MM.1S (cell line): ENCODE measurements at regions not wholly inside any gene's neighbourhood (a gene's known extent, or its start where the extent isn't known, plus 50 kb on each side); places are given as distances from the start of the nearest gene placed in this dataset.

Experiments used
- DNase-seq: peaks from one replicate; pipeline ENCODE4 v3.0.0-alpha.2; 2015
- H2AFZ ChIP-seq: fragments of 300-600 bp; sonication (generic); 2 replicates; pipeline ENCODE4 v1.6.0; 2016; ENCODE audit warnings: antibody characterized with exemption, low read length
- H3F3A ChIP-seq: fragments of 300-600 bp; sonication (generic); 2 replicates; pipeline ENCODE4 v1.6.1; 2016; ENCODE audit warnings: mild to moderate bottlenecking, antibody characterized with exemption, low read length, moderate library complexity, mixed read lengths; ENCODE audit not compliant: insufficient read depth
- H3K27ac ChIP-seq: fragments of 300-600 bp; sonication (generic); 2 replicates; pipeline ENCODE4 v1.5.1; 2016; ENCODE audit warnings: mild to moderate bottlenecking, low read length
- H3K27me3 ChIP-seq: fragments of 300-600 bp; sonication (generic); replicated peaks from 2 replicates; pipeline ENCODE4 v1.6.0; 2016; ENCODE audit warnings: low read length; ENCODE audit not compliant: insufficient read depth
- H3K36me3 ChIP-seq: fragments of 300-600 bp; sonication (generic); replicated peaks from 2 replicates; pipeline ENCODE4 v1.6.1; 2016; ENCODE audit warnings: mild to moderate bottlenecking, low read length, mixed read lengths; ENCODE audit not compliant: insufficient read depth
- H3K4me1 ChIP-seq: fragments of 300-600 bp; sonication (generic); 2 replicates; pipeline ENCODE4 v1.6.1; 2016; ENCODE audit warnings: low read length, mixed read lengths
- H3K4me2 ChIP-seq: fragments of 300-600 bp; sonication (generic); 2 replicates; pipeline ENCODE4 v1.6.0; 2016; ENCODE audit warnings: low read depth, low read length
- H3K4me3 ChIP-seq: fragments of 300-600 bp; sonication (generic); 2 replicates; pipeline ENCODE4 v1.5.1; 2016; ENCODE audit warnings: low read length, mixed read lengths
- H3K79me2 ChIP-seq: fragments of 300-600 bp; sonication (generic); 2 replicates; pipeline ENCODE4 v1.6.1; 2016; ENCODE audit warnings: mixed run types, low read length, mixed read lengths
- H3K9ac ChIP-seq: fragments of 300-600 bp; sonication (generic); 2 replicates; pipeline ENCODE4 v1.6.1; 2016; ENCODE audit warnings: low read length, mixed read lengths
- H3K9me2 ChIP-seq: fragments of 300-600 bp; sonication (generic); replicated peaks from 2 replicates; pipeline ENCODE4 v1.6.1; 2016; ENCODE audit warnings: mild to moderate bottlenecking, low read length, mixed read lengths; ENCODE audit not compliant: insufficient read depth
- H3K9me3 ChIP-seq: fragments of 300-600 bp; sonication (generic); replicated peaks from 2 replicates; pipeline ENCODE4 v1.6.1; 2016; ENCODE audit warnings: mild to moderate bottlenecking, low read length, mixed read lengths; ENCODE audit not compliant: insufficient read depth
- H4K20me1 ChIP-seq: fragments of 300-600 bp; sonication (generic); 2 replicates; pipeline ENCODE4 v1.6.1; 2016; ENCODE audit warnings: mild to moderate bottlenecking, low read length, moderate library complexity, mixed read lengths; ENCODE audit not compliant: insufficient read depth
- EZH2 ChIP-seq: fragments of 300-600 bp; sonication (generic); optimal IDR thresholded peaks from 2 replicates; pipeline ENCODE3; 2017; ENCODE audit warnings: low read depth, mild to moderate bottlenecking, antibody characterized with exemption, low read length, mixed read lengths
- EZH2phosphoT487 ChIP-seq: fragments of 300-600 bp; sonication (generic); IDR thresholded peaks from 2 replicates; pipeline ENCODE4 v1.6.1; 2018; ENCODE audit warnings: antibody characterized with exemption, low read length
- TF ChIP-seq, protein P1 (sequence below): fragments of 300-600 bp; sonication (generic); IDR thresholded peaks from 2 replicates; pipeline ENCODE4 v1.5.1; 2016; ENCODE audit warnings: antibody characterized with exemption, low read length, mixed read lengths

DNA sequence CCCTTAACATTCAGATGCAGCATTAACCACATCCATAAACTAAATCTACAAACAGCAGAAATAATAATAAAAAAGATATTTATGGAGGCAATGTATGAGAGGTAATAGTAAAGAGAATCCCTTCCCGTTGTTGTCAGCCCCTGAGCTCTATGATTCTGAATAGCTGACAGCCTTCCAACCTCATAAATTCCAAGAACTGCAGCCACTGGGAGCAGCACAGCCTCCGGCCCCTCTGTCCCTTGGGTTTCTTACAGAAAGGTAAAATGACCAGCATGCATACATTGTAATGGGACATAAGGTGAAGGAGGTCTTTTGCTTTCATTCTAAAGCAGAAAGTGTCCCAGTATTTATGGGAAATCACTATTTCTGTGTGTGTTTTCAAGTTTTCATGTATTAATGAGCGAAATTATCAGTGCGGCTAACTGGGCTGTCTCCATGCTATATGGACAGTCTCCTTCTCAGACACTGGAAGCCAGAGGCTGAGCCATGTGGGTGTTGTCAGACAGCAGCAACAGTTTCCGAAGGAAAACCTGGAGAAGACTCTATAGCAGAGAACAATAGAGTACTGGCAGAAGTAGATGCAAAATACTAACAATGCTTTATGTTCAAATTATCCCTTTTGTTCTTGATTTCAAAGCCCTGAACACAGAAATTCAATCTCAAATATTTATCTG is 151.6 kb downstream of the LRRC30 start:
- Histone ChIP-seq H3K9ac (no peak overlapping the region), H3K4me1 (no peaks in the 10 kb centered on the region), H3F3A (no peaks in the 10 kb centered on the region), H3K27me3 (no peaks in the 10 kb centered on the region), H3K79me2 (no peaks in the 10 kb centered on the region), H3K4me3 (no peak overlapping the region), H3K9me3 (no peaks in the 10 kb centered on the region), H3K27ac (no peak overlapping the region), H4K20me1 (no peaks in the 10 kb centered on the region), H2AFZ (no peak overlapping the region), H3K4me2 (no peak overlapping the region), H3K36me3 (no peaks in the 10 kb centered on the region), H3K9me2 (no peaks in the 10 kb centered on the region)
- TF ChIP-seq, protein P1, sequence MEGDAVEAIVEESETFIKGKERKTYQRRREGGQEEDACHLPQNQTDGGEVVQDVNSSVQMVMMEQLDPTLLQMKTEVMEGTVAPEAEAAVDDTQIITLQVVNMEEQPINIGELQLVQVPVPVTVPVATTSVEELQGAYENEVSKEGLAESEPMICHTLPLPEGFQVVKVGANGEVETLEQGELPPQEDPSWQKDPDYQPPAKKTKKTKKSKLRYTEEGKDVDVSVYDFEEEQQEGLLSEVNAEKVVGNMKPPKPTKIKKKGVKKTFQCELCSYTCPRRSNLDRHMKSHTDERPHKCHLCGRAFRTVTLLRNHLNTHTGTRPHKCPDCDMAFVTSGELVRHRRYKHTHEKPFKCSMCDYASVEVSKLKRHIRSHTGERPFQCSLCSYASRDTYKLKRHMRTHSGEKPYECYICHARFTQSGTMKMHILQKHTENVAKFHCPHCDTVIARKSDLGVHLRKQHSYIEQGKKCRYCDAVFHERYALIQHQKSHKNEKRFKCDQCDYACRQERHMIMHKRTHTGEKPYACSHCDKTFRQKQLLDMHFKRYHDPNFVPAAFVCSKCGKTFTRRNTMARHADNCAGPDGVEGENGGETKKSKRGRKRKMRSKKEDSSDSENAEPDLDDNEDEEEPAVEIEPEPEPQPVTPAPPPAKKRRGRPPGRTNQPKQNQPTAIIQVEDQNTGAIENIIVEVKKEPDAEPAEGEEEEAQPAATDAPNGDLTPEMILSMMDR, result no peak
- TF ChIP-seq EZH2phosphoT487 (no peak), EZH2 (no peak)
- DNase-seq, result no peak

DNA sequence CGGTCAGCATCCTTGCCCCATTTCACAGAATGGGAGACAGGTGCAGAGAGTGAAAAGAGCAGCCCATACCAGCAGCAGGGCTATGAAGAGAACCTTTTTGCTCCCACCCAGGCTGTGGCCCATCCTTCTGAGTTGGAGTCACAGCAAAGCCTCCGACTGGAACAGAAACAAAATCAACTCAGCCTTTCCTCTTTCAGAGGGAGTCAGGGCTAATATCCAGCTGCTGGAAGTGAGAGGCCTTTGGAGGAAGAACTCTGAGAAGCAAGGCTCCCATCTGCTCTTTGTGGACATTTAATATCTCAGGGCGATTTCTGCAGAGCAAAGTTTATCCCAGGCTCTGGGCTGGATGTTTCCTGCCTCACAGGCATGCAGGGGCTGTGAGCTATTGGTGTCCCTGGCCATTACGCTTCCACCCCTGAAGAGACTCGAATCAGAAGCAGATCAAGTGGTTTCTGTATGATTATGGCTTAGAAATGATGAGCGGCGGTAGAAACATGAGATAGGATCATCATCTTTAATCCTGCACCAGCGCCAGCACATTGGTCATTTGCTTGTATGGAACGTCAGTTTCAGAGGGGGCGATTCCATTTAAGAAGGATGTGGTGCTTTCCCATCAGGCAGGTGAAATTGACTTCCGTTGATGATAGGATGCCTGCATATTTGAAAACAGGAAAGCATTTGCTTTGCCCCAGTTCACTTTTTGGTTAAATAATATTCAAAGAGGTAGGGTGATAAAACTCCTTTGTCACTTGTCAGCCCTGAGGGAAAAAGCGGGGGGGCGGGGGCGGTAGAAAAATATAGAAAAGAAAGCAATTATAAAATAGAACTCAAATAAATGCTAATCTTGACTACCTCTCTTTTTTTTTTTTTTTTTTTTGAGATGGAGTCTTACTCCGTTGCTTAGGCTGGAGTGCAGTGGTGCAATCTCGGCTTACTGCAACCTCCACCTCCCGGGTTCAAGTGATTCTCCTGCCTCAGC is 152.4 kb downstream of the LRRC30 start:
- Histone ChIP-seq H3K9ac (no peak overlapping the region), H3K36me3 (no peaks in the 10 kb centered on the region), H3K9me3 (no peaks in the 10 kb centered on the region), H3K9me2 (no peaks in the 10 kb centered on the region), H3K27me3 (no peaks in the 10 kb centered on the region), H4K20me1 (no peaks in the 10 kb centered on the region), H3K27ac (no peak overlapping the region), H3K79me2 (no peaks in the 10 kb centered on the region), H3K4me2 (no peak overlapping the region), H3F3A (no peaks in the 10 kb centered on the region), H3K4me3 (no peak overlapping the region), H2AFZ (no peak overlapping the region), H3K4me1 (no peaks in the 10 kb centered on the region)
- no peak for DNase-seq
- TF ChIP-seq EZH2 (no peak), EZH2phosphoT487 (no peak)
- TF ChIP-seq, protein P1, result no peak

DNA sequence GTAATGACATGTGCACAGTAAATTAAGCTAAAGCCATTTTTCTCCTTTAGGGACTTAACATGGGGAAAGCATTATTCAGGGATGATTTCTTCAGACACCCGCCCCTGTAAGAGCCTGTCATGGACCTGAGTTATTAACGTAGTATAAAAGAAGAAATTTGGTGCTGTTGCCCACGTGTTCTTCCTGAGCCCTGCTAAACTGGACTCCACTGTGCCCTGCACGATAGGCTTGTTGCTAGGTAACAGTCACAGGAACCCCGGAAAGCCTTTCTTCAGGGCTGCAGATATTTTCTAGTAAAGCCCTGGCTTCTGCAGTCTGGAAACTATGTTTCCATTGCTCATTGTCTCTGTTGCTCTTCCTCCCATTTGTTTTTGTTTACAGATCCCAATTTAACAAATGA is 157.9 kb downstream of the LRRC30 start:
- no peaks in the 10 kb centered on the region for H3F3A ChIP-seq
- no peaks in the 10 kb centered on the region for H4K20me1 ChIP-seq
- H3K36me3 ChIP-seq, result no peaks in the 10 kb centered on the region
- H3K4me1 ChIP-seq, result no peaks in the 10 kb centered on the region
- no peak overlapping the region for H3K9ac ChIP-seq
- no peaks in the 10 kb centered on the region for H3K9me2 ChIP-seq
- no peaks in the 10 kb centered on the region for H3K27me3 ChIP-seq
- H3K79me2 ChIP-seq, result no peaks in the 10 kb centered on the region
- no peak overlapping the region for H2AFZ ChIP-seq
- no peak overlapping the region for H3K4me3 ChIP-seq
- no peak for DNase-seq
- no peak for TF ChIP-seq EZH2
- TF ChIP-seq, protein P1, result no peak
- TF ChIP-seq EZH2phosphoT487, result no peak
- no peaks in the 10 kb centered on the region for H3K9me3 ChIP-seq
- H3K4me2 ChIP-seq, result no peak overlapping the region
- no peak overlapping the region for H3K27ac ChIP-seq
